Skin epidermis (tissue), 12 donors: ENCODE measurements at regions not wholly inside any gene's neighbourhood (a gene's known extent, or its start where the extent isn't known, plus 50 kb on each side); places are given as distances from the start of the nearest gene placed in this dataset.

Source experiments
- H3K27ac ChIP-seq, 21 experiments: fragments of 200-600 bp; sonication (generic) in 11 of 21; one replicate each; pipeline ENCODE4 v1.5.0; 2020; ENCODE audit warnings: mild to moderate bottlenecking in 3 of 21, inconsistent platforms in 2 of 21, moderate library complexity in 2 of 21
- H3K4me3 ChIP-seq, 7 experiments: fragments of 200-600 bp; sonication (generic) in 2 of 7; one replicate each; pipeline ENCODE4 v1.5.0; 2020; ENCODE audit warnings: inconsistent platforms in 2 of 7, mild to moderate bottlenecking in 2 of 7, moderate library complexity in 1 of 7

GRCh38 chr2:48855142-48855541 is 99.6 kb upstream of the LHCGR start:
- H3K4me3 ChIP-seq: no peak overlapping the region
- no peak overlapping the region for H3K27ac ChIP-seq

GRCh38 chr2:48854681-48855080 is 99.2 kb upstream of the LHCGR start:
- Histone ChIP-seq H3K4me3 (no peak overlapping the region), H3K27ac (no peak overlapping the region)

DNA sequence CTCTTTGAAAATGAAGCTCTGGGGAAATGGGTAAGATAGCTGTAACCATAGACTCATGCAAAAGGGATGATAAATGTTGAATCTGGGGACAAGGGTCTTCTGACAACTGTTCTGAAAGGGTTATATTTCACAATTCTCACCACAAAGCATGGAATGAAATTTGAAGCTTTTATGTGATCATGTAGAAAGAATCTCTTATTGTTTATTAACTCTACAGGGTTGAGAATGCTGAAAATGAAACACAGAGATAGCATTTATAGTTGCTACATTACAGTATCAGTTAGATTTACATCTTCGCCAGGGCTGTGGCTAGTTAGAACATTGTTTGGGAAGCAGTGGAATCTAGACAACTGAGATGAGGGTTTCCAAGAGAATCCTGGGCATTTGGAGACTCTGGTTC is 97.4 kb upstream of the LHCGR start:
- no peak overlapping the region for H3K4me3 ChIP-seq
- no peak overlapping the region for H3K27ac ChIP-seq

- Histone ChIP-seq H3K4me3 (no peak overlapping the region), H3K27ac (no peak overlapping the region)
Measured at GRCh38 chr2:48851161-48851560, 95.6 kb upstream of the LHCGR start.

DNA sequence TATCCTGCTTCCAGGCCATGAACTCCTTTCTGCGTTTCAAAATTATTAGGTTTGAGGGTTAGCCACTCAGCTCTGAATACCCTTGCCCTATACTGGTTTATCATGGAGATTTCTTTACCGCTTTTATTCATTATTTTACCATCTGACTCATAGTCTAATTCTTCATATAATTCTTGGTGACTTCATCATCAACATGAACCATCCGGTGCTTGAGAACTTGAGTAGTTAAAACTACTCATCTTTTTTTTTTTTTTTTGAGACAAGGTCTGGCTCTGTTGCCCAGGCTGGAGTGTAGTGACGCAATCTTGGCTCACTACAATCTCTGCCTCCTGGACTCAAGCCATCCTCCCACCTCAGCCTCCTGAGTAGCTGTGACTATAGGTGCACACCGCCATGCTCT is 94.2 kb upstream of the LHCGR start:
- Histone ChIP-seq H3K27ac (no peak overlapping the region), H3K4me3 (no peak overlapping the region)

GRCh38 chr2:48845684-48846083 is 90.2 kb upstream of the LHCGR start:
- H3K27ac ChIP-seq: no peak overlapping the region
- no peak overlapping the region for H3K4me3 ChIP-seq

- H3K27ac ChIP-seq: no peak overlapping the region
Measured at GRCh38 chr2:48844417-48845155, 89.1 kb upstream of the LHCGR start.

GRCh38 chr2:48841126-48841525 is 85.6 kb upstream of the LHCGR start:
- no peak overlapping the region for H3K4me3 ChIP-seq
- H3K27ac ChIP-seq: no peak overlapping the region

More at GRCh38 chr2:48844417-48845155, 89.1 kb upstream of the LHCGR start:
- no peak overlapping the region for H3K4me3 ChIP-seq

GRCh38 chr2:48838029-48838428 is 82.5 kb upstream of the LHCGR start:
- Histone ChIP-seq H3K4me3 (no peak overlapping the region), H3K27ac (no peak overlapping the region)

- no peak overlapping the region for H3K4me3 ChIP-seq
- H3K27ac ChIP-seq: no peak overlapping the region
Measured at GRCh38 chr2:48829569-48829968, 74.0 kb upstream of the LHCGR start.

GRCh38 chr2:48829036-48829435 is 73.5 kb upstream of the LHCGR start:
- Histone ChIP-seq H3K4me3 (no peak overlapping the region), H3K27ac (no peak overlapping the region)

GRCh38 chr2:48826986-48827385 is 71.5 kb upstream of the LHCGR start:
- Histone ChIP-seq H3K4me3 (no peak overlapping the region), H3K27ac (no peak overlapping the region)

DNA sequence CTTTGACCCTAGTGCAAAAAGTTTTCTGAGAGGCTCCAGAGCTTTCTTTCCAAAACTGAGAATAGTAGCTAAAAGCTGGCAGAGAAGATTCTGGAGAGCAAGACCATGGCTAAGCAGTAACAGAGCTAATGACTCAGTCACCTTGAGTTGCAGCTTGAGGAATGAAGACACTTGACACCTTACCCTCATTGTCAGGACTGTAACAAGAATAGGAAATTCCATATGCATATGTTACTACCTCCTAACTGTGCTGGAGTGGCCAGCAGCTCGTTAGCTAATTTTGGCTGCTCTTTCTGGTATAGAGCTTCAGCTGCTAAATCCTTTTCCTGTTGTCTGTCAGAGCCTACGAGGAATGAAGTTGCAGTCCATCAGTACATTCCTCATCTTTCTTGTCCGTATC is 68.6 kb upstream of the LHCGR start:
- no peak overlapping the region for H3K27ac ChIP-seq

GRCh38 chr2:48819206-48819735 is 63.7 kb upstream of the LHCGR start:
- Histone ChIP-seq H3K4me3 (no peak overlapping the region), H3K27ac (no peak overlapping the region)

More for the DNA sequence above, 68.6 kb upstream of the LHCGR start:
- H3K4me3 ChIP-seq: no peak overlapping the region

GRCh38 chr2:48817355-48817754 is 61.8 kb upstream of the LHCGR start:
- Histone ChIP-seq H3K4me3 (no peak overlapping the region), H3K27ac (no peak overlapping the region)

DNA sequence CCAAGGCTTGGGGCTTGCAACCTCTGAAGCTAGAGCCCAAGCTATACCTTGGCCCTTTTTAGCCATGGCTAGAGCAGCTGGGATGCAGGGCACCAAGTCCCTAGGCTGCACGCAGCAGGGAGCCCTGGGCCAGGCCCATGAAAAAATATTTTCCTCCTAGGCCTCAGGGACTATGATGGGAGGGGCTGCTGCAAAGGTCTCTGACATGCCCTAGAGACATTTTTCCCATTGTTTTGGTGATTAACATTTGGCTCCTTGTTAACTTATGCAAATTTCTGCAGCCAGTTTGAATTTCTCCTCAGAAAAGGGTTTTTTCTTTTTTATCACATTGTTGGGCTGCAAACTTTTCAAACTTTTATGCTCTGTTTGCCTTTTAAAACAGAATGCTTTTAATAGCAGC is 56.9 kb upstream of the LHCGR start:
- Histone ChIP-seq H3K4me3 (no peak overlapping the region), H3K27ac (no peak overlapping the region)

DNA sequence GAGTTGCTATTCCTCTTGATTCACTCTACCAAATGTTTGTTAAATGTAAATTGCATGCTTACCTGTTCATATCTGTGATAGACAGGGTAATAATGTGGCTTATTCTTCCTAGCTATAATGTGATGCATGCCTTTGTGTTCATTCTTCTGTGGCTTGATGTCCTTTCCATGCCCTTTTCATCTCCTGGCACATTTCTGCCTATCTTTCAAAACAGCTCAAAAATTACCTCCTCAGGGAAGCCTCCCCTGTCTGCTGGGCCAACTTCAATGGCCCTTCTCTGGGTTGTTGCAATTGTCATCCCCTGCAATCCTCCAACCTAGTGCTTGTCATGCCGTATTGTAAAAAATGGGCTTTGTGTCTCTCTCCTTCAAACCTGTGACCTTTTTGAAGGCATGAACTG is 52.8 kb upstream of the LHCGR start:
- H3K27ac ChIP-seq: no peak overlapping the region
- no peak overlapping the region for H3K4me3 ChIP-seq
